Prostate gland (tissue), 2 donors: ENCODE measurements at regions not wholly inside any gene's neighbourhood (a gene's known extent, or its start where the extent isn't known, plus 50 kb on each side); places are given as distances from the start of the nearest gene placed in this dataset.

ENCODE experiments used
- POLR2AphosphoS5 ChIP-seq: sonication (generic); formaldehyde crosslinking; IDR thresholded peaks from one replicate; pipeline ENCODE4 v1.6.1; 2017; ENCODE audit warnings: antibody characterized with exemption
- TF ChIP-seq, protein P1 (sequence below), 4 experiments: fragments of 200-600 bp in 2 of 4; fragments of 450-650 bp in 2 of 4; sonication (generic) in 2 of 4; IDR thresholded peaks; 1 replicate in 3 of 4; 2 replicates in 1 of 4; pipeline ENCODE4 v1.5.1; 2016 to 2019; ENCODE audit warnings: antibody characterized with exemption in 4 of 4, mild to moderate bottlenecking in 2 of 4, moderate library complexity in 2 of 4

DNA sequence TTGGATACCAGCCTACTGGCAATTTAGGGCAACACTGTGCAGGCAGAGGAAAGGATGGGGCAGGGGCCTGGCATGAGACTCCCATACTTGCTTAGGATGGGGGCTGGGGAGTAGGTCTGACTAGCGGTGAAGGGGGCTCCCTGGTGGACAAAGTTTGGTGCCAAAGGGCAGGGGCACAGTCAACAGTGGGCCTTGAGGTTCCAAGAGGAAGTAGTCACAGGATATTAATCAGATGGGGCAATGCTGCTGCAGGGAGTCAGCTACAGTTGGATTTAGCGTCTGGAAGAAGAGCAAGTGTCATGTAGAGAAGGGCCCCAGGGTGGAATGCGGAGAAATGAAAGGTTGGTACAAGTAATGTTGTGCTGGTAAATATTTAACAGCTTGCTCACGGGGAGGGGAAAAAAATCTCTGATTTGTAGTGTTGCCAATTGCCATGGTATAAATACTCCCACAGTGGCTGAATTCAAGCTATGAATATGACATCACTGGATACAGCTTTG lies 139.4 kb downstream of the PJA1 start:
- TF ChIP-seq POLR2AphosphoS5, result no peak
- TF ChIP-seq, protein P1, sequence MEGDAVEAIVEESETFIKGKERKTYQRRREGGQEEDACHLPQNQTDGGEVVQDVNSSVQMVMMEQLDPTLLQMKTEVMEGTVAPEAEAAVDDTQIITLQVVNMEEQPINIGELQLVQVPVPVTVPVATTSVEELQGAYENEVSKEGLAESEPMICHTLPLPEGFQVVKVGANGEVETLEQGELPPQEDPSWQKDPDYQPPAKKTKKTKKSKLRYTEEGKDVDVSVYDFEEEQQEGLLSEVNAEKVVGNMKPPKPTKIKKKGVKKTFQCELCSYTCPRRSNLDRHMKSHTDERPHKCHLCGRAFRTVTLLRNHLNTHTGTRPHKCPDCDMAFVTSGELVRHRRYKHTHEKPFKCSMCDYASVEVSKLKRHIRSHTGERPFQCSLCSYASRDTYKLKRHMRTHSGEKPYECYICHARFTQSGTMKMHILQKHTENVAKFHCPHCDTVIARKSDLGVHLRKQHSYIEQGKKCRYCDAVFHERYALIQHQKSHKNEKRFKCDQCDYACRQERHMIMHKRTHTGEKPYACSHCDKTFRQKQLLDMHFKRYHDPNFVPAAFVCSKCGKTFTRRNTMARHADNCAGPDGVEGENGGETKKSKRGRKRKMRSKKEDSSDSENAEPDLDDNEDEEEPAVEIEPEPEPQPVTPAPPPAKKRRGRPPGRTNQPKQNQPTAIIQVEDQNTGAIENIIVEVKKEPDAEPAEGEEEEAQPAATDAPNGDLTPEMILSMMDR (IDR thresholded peaks at IDR 0.05), result no peak
